B cell (primary cell): ENCODE measurements at regions not wholly inside any gene's neighbourhood (a gene's known extent, or its start where the extent isn't known, plus 50 kb on each side); places are given as distances from the start of the nearest gene placed in this dataset.

Experiments
- ATAC-seq: fragments of 200-7000 bp; cut with Tn5 transposase; one replicate; pipeline ENCODE4 v1.10.0; 2021; ENCODE audit warnings: low read depth, mild to moderate bottlenecking, moderate number of reproducible peaks, moderate library complexity
- CTCF ChIA-PET: fragments of 350-600 bp; sonication (Branson Sonifier 250); formaldehyde crosslinking; loops from one replicate; lab custom pipeline; 2021; ENCODE audit warnings: antibody characterized with exemption, inconsistent platforms; lab: Charles Lee
- POLR2A ChIA-PET: fragments of 350-600 bp; sonication (Branson Sonifier 250); formaldehyde crosslinking; loops from one replicate; lab custom pipeline; 2021; ENCODE audit warnings: antibody characterized with exemption; lab: Charles Lee
- DNase-seq: peaks from one replicate; pipeline ENCODE4 v3.0.0; 2013
- H2AFZ ChIP-seq: 2 replicates; pipeline ENCODE4 v1.6.1; 2012; ENCODE audit warnings: mild to moderate bottlenecking, low read depth, low read length; ENCODE audit not compliant: insufficient read depth, poor library complexity, severe bottlenecking
- H3K27ac ChIP-seq, 2 donors: 1 replicate in 1 of 2; 2 replicates in 1 of 2; pipeline ENCODE4 v1.5.1; 2012 to 2013; ENCODE audit warnings: low read length in 2 of 2, mild to moderate bottlenecking in 2 of 2, moderate library complexity in 1 of 2
- H3K27me3 ChIP-seq, 4 experiments: fragments of 200-600 bp in 1 of 4; sonication (generic) in 1 of 4; replicated peaks in 1 of 4; 1 replicate in 2 of 4; 2 replicates in 2 of 4; pipeline versions ENCODE4 v1.6.1 to v1.7.0; 2013 to 2016; ENCODE audit warnings: low read length in 3 of 4, mild to moderate bottlenecking in 2 of 4, mixed read lengths in 1 of 4, moderate library complexity in 1 of 4; ENCODE audit not compliant: insufficient read depth in 4 of 4, control insufficient read depth in 3 of 4; ENCODE audit errors: control extremely low read depth in 1 of 4
- H3K36me3 ChIP-seq, 2 experiments: replicated peaks in 1 of 2; 1 replicate in 1 of 2; 2 replicates in 1 of 2; pipeline versions ENCODE4 v1.6.1 to v1.7.1; 2013; ENCODE audit warnings: low read length in 1 of 2; ENCODE audit not compliant: insufficient read depth in 2 of 2, control insufficient read depth in 1 of 2; ENCODE audit errors: control extremely low read depth in 1 of 2, extremely low read depth in 1 of 2
- H3K4me1 ChIP-seq, 2 donors: fragments of 200-600 bp in 1 of 2; sonication (generic) in 1 of 2; 1 replicate in 1 of 2; 2 replicates in 1 of 2; pipeline versions ENCODE4 v1.5.1 to v1.6.1; 2013 to 2017; ENCODE audit warnings: low read length in 2 of 2; ENCODE audit not compliant: control insufficient read depth in 2 of 2, insufficient read depth in 2 of 2
- H3K4me2 ChIP-seq: replicated peaks from 2 replicates; pipeline ENCODE3; 2012; ENCODE audit warnings: mild to moderate bottlenecking, low read depth, low read length; ENCODE audit not compliant: poor library complexity, severe bottlenecking
- H3K4me3 ChIP-seq, 5 experiments: fragments of 200-600 bp in 1 of 5; sonication (generic) in 1 of 5; 1 replicate in 3 of 5; 2 replicates in 2 of 5; pipeline versions ENCODE4 v1.5.1 to v1.7.0; 2011 to 2016; ENCODE audit warnings: low read length in 4 of 5, mild to moderate bottlenecking in 4 of 5, low read depth in 2 of 5, control low read depth in 1 of 5, moderate library complexity in 1 of 5; ENCODE audit not compliant: insufficient read depth in 1 of 5; ENCODE audit errors: control extremely low read depth in 1 of 5, extremely low read depth in 1 of 5
- H3K79me2 ChIP-seq: fragments of 200-600 bp; sonication (generic); one replicate; pipeline ENCODE4 v1.6.0; 2016; ENCODE audit warnings: low read length; ENCODE audit not compliant: control insufficient read depth, insufficient read depth
- H3K9ac ChIP-seq: fragments of 200-600 bp; sonication (generic); 2 replicates; pipeline ENCODE4 v1.6.1; 2017; ENCODE audit warnings: mild to moderate bottlenecking, low read length, moderate library complexity
- H3K9me3 ChIP-seq, 3 donors: one replicate each; pipeline versions ENCODE4 v1.6.1 to v1.7.1; 2013; ENCODE audit warnings: low read length in 2 of 3; ENCODE audit not compliant: control insufficient read depth in 2 of 3, insufficient read depth in 1 of 3; ENCODE audit errors: control extremely low read depth in 1 of 3
- H4K20me1 ChIP-seq: 2 replicates; pipeline ENCODE4 v1.6.0; 2012; ENCODE audit warnings: mild to moderate bottlenecking, low read length; ENCODE audit not compliant: insufficient read depth, control insufficient read depth, poor library complexity, severe bottlenecking
- H3K27ac Mint-ChIP-seq: one replicate; pipeline ENCODE4 v1.8.0; 2021; ENCODE audit warnings: mixed read lengths
- H3K27me3 Mint-ChIP-seq: one replicate; pipeline ENCODE4 v1.8.0; 2021; ENCODE audit warnings: mixed read lengths
- H3K4me1 Mint-ChIP-seq: one replicate; pipeline ENCODE4 v1.8.0; 2021; ENCODE audit warnings: mixed read lengths
- H3K4me3 Mint-ChIP-seq: one replicate; pipeline ENCODE4 v1.8.0; 2021; ENCODE audit warnings: mixed read lengths
- H3K9me3 Mint-ChIP-seq: one replicate; pipeline ENCODE4 v1.8.0; 2022; ENCODE audit warnings: mixed read lengths; ENCODE audit not compliant: insufficient read depth
- EZH2 ChIP-seq: IDR thresholded peaks from 2 replicates; pipeline ENCODE4 v1.6.1; 2012; ENCODE audit warnings: borderline replicate concordance, low read depth, mild to moderate bottlenecking, moderate library complexity, low read length; ENCODE audit not compliant: insufficient read depth, poor library complexity, severe bottlenecking
- WGBS: methylation state at CpG from one replicate; pipeline ENCODE4 v1.1.5; 2013; ENCODE audit warnings: missing lambda C conversion rate; ENCODE audit not compliant: insufficient coverage; 5-methylcytosine and 5-hydroxymethylcytosine counted together
- intact Hi-C: fragments of 100-400 bp; cut with micrococcal nuclease; formaldehyde crosslinking; loops from one replicate; pipeline ENCODE4 v1.10.0; 2022
- TF ChIP-seq, protein P1 (sequence below): fragments of 200-600 bp; IDR thresholded peaks from one replicate; pipeline ENCODE4 v1.8.0; 2022; ENCODE audit warnings: antibody characterized with exemption, mild to moderate bottlenecking

DNA sequence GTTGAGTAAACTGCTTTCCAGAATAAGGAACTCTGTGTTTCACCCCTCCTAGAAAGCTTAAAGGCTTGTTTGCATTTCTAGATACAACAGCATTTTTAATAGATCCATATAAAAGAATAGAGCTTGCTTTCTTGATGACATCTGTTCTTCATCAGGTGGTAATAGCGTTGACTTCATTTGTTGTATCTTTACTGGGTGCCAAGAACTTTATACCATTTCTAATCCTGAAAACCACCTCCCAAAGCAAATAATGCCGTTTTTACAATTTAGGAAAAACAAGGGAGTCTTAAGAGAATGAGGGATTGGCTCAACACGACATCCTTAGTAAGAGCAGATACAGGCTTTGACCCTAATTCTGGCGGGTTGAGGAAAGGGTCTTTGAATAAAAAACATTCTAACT is 993.4 kb downstream of the TYW1 start:
- DNase-seq, result no peak

DNA sequence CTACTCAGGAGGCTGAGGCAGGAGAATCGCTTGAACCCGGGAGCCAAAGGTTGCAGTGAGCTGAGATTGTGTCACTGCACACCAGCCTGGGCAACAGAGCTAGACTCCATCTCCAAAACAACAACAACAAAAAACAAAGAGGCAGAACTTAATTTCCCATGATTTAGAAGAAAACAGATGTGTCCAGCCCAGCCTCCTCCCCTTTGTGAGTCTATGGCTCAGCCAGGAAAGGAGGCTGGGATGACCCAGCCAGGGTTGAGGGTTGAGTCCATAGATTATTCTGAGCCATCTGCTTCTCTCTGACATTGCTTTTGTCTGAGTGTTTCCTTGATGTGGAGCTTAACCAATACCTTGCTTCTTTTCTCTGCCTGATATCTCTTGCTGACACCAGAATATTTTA is 994.1 kb downstream of the TYW1 start:
- Mint-ChIP-seq H3K4me1 (no peaks in the 10 kb centered on the region), H3K9me3 (no peaks in the 10 kb centered on the region), H3K4me3 (no peak overlapping the region), H3K27ac (no peak overlapping the region), H3K27me3 (no peaks in the 10 kb centered on the region)
- intact Hi-C loops, result no loop called here
- TF ChIP-seq, protein P1, sequence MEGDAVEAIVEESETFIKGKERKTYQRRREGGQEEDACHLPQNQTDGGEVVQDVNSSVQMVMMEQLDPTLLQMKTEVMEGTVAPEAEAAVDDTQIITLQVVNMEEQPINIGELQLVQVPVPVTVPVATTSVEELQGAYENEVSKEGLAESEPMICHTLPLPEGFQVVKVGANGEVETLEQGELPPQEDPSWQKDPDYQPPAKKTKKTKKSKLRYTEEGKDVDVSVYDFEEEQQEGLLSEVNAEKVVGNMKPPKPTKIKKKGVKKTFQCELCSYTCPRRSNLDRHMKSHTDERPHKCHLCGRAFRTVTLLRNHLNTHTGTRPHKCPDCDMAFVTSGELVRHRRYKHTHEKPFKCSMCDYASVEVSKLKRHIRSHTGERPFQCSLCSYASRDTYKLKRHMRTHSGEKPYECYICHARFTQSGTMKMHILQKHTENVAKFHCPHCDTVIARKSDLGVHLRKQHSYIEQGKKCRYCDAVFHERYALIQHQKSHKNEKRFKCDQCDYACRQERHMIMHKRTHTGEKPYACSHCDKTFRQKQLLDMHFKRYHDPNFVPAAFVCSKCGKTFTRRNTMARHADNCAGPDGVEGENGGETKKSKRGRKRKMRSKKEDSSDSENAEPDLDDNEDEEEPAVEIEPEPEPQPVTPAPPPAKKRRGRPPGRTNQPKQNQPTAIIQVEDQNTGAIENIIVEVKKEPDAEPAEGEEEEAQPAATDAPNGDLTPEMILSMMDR, result no peak
- TF ChIP-seq EZH2, result no peak
- Histone ChIP-seq H3K4me2 (no peak overlapping the region), H3K9ac (no peak overlapping the region), H3K4me1 (no peaks in the 10 kb centered on the region), H3K9me3 (peaks cover 0 to 21% (median 0%) of the 10 kb centered on the region in 3 donors), H3K36me3 (no peaks in the 10 kb centered on the region), H3K27me3 (no peaks in the 10 kb centered on the region), H3K27ac (no peak overlapping the region), H3K79me2 (no peaks in the 10 kb centered on the region), H3K4me3 (no peak overlapping the region), H2AFZ (no peak overlapping the region), H4K20me1 (no peaks in the 10 kb centered on the region)
- ATAC-seq (no peak), DNase-seq (no peak)
- ChIA-PET POLR2A (no interaction called here), CTCF (no interaction called here)
- 93% methylated on average over 2 of the region's 2 CpGs for WGBS

More for the DNA sequence above, 993.4 kb downstream of the TYW1 start:
- Histone ChIP-seq H3K4me3 (no peak overlapping the region), H3K36me3 (no peaks in the 10 kb centered on the region), H2AFZ (no peak overlapping the region), H3K9ac (no peak overlapping the region), H3K4me2 (no peak overlapping the region), H4K20me1 (no peaks in the 10 kb centered on the region), H3K4me1 (no peaks in the 10 kb centered on the region), H3K27me3 (no peaks in the 10 kb centered on the region), H3K79me2 (no peaks in the 10 kb centered on the region), H3K9me3 (peaks cover 0 to 19% (median 0%) of the 10 kb centered on the region in 3 donors), H3K27ac (no peak overlapping the region)
- H3K4me3 Mint-ChIP-seq, result no peak overlapping the region
- no peak overlapping the region for H3K27ac Mint-ChIP-seq
- no peak for TF ChIP-seq EZH2
- TF ChIP-seq, protein P1, result no peak
- no peak for ATAC-seq
- CTCF ChIA-PET, result interaction anchor here (0.6 kb wide), 1 partner anchor 47 kb away, joined by 3 read pairs; no protein-coding TSS in a partner anchor
- POLR2A ChIA-PET, result no interaction called here
- no peaks in the 10 kb centered on the region for H3K27me3 Mint-ChIP-seq
- no peaks in the 10 kb centered on the region for H3K4me1 Mint-ChIP-seq
- intact Hi-C loops, result no loop called here
- no peaks in the 10 kb centered on the region for H3K9me3 Mint-ChIP-seq
- WGBS, result no CpG with 5 or more reads among the region's 4 CpGs
